ENCODE measurements at regions not wholly inside any gene's neighbourhood (a gene's known extent, or its start where the extent isn't known, plus 50 kb on each side); places are given as distances from the start of the nearest gene placed in this dataset.
A peak's percentile ranks its signal among the peaks of the same experiment; 100 is the strongest.

DNA sequence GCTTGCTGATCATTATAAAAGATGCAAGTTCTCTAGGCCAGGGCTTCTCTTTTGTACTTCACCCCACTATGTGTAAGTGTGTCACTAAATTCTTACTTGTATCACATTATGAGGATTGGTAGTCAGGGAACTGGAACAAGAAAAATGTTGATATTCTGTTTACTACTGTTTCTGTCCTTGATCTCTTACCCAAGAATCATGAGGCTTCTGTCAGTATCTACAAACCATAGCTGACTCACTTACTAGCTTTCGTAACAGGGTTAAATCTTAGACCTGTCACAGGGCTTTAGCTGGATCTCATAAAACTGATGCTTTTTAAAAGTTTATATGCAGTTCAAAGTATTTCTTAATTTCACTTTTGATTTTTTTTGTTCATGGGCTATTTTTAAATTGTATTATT is 681.2 kb downstream of the PLPP3 start:
- H3K4me3 ChIP-seq (replicated peaks; ENCODE audit: low read depth, low read length) = no peak overlapping the region
- TF ChIP-seq, protein P1, sequence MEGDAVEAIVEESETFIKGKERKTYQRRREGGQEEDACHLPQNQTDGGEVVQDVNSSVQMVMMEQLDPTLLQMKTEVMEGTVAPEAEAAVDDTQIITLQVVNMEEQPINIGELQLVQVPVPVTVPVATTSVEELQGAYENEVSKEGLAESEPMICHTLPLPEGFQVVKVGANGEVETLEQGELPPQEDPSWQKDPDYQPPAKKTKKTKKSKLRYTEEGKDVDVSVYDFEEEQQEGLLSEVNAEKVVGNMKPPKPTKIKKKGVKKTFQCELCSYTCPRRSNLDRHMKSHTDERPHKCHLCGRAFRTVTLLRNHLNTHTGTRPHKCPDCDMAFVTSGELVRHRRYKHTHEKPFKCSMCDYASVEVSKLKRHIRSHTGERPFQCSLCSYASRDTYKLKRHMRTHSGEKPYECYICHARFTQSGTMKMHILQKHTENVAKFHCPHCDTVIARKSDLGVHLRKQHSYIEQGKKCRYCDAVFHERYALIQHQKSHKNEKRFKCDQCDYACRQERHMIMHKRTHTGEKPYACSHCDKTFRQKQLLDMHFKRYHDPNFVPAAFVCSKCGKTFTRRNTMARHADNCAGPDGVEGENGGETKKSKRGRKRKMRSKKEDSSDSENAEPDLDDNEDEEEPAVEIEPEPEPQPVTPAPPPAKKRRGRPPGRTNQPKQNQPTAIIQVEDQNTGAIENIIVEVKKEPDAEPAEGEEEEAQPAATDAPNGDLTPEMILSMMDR (IDR thresholded peaks at IDR 0.05; ENCODE audit: low read depth, low read length, missing control alignments) = no peak
- no peak for DNase-seq (ENCODE audit: extremely low read depth, low read depth)

DNA sequence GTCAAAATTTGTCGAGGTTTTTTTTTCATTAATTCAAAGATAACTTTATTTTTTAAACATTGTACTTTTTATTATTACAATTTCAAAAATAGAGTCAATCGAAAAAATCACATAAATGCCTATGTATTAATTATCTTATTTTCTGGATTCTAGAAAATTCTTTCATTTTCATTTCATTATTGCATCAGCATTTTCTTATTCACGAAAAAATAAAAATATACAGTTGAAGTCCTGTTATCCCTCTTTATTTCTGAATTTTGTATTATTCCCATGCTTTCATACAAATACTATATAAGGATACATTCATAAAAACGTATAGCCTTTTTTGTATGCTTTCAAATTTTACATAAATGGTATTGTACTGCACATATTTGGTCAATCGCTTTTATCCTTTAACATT is 681.0 kb upstream of the USP24 start:
- H3K4me3 ChIP-seq (replicated peaks; ENCODE audit: low read depth, low read length) = no peak overlapping the region
- DNase-seq (ENCODE audit: extremely low read depth, low read depth) = no peak
- TF ChIP-seq, protein P1 (IDR thresholded peaks at IDR 0.05; ENCODE audit: low read depth, low read length, missing control alignments) = no peak

GRCh38 chr1:55894521-55894920 is 679.4 kb upstream of the USP24 start:
- H3K4me3 ChIP-seq (replicated peaks; ENCODE audit: low read depth, low read length) = no peak overlapping the region
- no peak for DNase-seq (ENCODE audit: extremely low read depth, low read depth)

GRCh38 chr1:55893155-55893554 is 678.0 kb upstream of the USP24 start:
- DNase-seq (ENCODE audit: extremely low read depth, low read depth) = peak; percentile 37
- no peak overlapping the region for H3K4me3 ChIP-seq (replicated peaks; ENCODE audit: low read depth, low read length)
- TF ChIP-seq, protein P1 (IDR thresholded peaks at IDR 0.05; ENCODE audit: low read depth, low read length, missing control alignments) = peak; percentile 44

More at GRCh38 chr1:55894521-55894920, 679.4 kb upstream of the USP24 start:
- TF ChIP-seq, protein P1 (IDR thresholded peaks at IDR 0.05; ENCODE audit: low read depth, low read length, missing control alignments) = no peak

GRCh38 chr1:55888685-55889317 is 673.6 kb upstream of the USP24 start:
- no peak for DNase-seq (ENCODE audit: extremely low read depth, low read depth)
- no peak overlapping the region for H3K4me3 ChIP-seq (replicated peaks; ENCODE audit: low read depth, low read length)
- TF ChIP-seq, protein P1 (IDR thresholded peaks at IDR 0.05; ENCODE audit: low read depth, low read length, missing control alignments) = no peak

DNA sequence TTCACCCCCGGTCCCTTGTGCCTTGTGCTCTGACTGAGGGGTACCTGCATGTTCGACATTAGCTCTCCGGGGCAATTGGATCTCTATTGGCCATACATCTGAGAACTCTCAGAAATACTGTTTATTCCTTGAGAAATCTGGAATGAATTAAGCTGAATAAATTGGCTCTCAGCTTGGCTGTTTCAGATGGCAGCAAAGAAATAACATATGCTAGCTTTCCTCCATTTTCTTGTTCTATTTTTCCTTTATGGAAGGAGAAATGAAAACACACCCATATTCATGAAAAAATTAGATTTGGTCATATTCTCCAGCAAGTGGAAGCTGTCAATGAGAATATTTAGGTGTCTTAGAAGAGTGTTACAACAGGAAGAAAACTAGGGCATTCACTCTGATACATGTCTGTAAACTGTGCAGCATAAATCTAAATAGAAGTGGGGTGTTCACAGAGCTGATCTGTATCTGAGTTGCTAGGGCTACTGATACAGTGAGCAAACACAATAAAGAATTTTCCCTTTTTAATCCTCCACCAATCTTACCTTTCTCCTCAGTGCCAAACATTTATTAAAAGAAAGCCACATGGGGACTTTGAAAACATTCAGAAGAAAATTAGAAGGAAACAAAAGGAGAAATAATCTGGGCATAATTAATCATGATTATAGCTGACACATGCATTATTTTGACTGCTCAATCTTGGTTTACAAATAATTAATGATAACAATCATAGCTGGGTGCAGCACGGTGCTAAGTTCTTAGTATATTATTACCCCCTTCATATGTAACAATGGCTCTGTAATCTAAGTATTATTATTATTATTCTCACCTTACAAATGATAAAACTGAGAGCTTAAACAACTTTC is 671.9 kb upstream of the USP24 start:
- H3K4me3 ChIP-seq (replicated peaks; ENCODE audit: low read depth, low read length) = no peak overlapping the region
- DNase-seq (ENCODE audit: extremely low read depth, low read depth) = no peak
- TF ChIP-seq, protein P1 (IDR thresholded peaks at IDR 0.05; ENCODE audit: low read depth, low read length, missing control alignments) = no peak

Measured in HFF-Myc (cell line).